ENCODE measurements at regions not wholly inside any gene's neighbourhood (a gene's known extent, or its start where the extent isn't known, plus 50 kb on each side); places are given as distances from the start of the nearest gene placed in this dataset.
"Not testable (repeated sequence)": the region's sequence is repeated elsewhere in the genome, so short reads cannot be mapped to it uniquely, and the experiment has no call there.

DNA sequence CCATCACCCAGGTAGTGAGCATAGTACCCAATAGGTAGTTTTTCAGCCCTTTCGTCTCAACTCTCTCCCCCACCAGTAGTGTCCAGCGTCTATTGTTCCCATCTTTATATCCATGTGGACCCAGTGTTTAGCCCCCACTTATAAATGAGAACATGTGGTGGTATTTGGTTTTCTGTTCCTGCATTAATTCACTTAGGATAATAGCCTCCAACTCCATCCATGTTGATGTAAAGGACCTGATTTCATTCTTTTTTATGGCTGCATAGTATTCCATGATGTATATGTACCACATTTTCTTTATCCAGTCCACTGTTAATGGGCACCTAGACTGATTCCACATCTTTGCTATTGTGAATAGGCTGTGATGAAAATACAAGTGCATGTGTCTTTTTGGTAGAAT lies 51.3 kb downstream of the NACA2 start:
- intact Hi-C loops (cut with micrococcal nuclease): not testable (repeated sequence)

DNA sequence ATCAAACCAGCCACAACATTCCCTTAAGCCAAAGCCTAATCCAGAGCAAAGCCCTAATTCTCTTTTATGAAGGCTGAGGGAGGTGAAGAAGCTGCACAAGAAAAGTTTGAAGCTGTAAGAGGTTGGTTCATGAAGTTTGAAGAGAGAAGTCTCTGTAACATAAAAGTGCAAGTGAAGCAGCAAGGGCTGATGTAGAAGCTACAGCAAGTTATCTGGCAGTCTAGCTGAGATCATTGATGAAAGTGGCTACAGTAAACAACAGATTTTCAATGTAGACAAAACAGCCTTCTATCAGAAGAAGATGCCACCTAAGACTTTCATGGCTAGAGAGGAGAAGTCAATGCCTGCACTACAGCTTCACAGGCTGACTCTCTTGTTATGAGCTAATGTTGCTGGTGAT lies 52.5 kb downstream of the NACA2 start:
- intact Hi-C loops (cut with micrococcal nuclease): no loop called here
- H3K9me3 Mint-ChIP-seq: no peaks in the 10 kb centered on the region
- H3K4me3 Mint-ChIP-seq: no peak overlapping the region

More for the DNA sequence above, 51.3 kb downstream of the NACA2 start:
- peaks cover 13% of the 10 kb centered on the region for H3K27me3 Mint-ChIP-seq
- not testable (repeated sequence) for H3K4me1 Mint-ChIP-seq; H3K4me3 Mint-ChIP-seq; H3K27ac Mint-ChIP-seq; H3K36me3 Mint-ChIP-seq (ENCODE audit: low read depth); H3K9me3 Mint-ChIP-seq; DNase-seq

DNA sequence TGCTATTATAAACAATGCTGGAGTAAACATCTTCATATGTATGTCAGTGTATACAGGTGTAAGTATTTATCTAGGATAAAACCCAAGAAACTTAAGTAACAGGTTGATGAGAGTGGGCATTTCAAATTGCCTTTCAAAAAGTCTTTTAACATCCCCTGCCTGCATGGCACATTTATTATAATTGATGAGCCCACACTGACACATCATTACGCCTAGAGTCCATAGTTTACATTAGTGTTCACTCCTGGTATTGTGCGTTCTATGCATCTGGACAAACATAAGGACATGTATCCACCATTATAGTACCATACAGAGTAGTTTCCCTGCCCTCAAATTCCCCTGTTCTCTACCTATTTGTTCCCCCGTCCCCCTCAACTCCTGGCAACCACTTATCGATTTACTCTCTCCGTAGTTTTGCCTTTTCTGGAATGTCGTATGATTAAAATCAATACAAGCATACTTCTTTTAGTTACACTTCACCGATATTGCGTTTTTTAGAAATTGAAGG lies 53.7 kb downstream of the NACA2 start:
- peak; percentile 7 for DNase-seq
- intact Hi-C loops (cut with micrococcal nuclease): no loop called here
- peaks cover 12% of the 10 kb centered on the region for H3K27me3 Mint-ChIP-seq

More for the DNA sequence above, 52.5 kb downstream of the NACA2 start:
- Mint-ChIP-seq H3K36me3 (ENCODE audit: low read depth) (no peaks in the 10 kb centered on the region), H3K27me3 (peaks cover 9% of the 10 kb centered on the region), H3K27ac (no peak overlapping the region), H3K4me1 (no peaks in the 10 kb centered on the region)
- DNase-seq: peak; percentile 15

DNA sequence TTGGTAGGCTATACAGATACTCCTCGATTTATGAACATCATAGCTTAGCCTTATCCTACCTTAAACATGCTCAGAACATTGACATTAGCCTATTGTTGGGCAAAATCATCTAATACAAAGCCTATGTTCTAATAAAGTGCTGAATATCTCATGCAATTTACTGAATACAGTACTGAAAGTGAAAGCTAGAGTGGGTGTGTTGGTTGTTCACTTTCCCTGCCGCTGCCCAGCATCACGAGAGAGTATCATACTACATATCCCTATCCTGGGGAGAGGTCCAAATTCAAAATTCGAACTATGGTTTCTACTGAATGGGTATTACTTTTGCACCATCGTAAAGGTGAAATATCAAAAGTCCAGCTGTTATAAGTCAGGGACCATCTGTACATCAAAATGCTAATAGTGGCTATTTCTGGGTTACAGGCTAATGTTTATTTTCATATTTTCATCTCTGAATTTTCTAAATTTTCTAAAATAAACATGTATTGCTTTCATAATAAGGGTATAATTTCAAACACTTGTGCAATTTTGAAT lies 54.5 kb downstream of the NACA2 start:
- Mint-ChIP-seq H3K27me3 (peaks cover 12% of the 10 kb centered on the region), H3K4me3 (no peak overlapping the region), H3K27ac (no peak overlapping the region), H3K9me3 (no peaks in the 10 kb centered on the region), H3K4me1 (no peaks in the 10 kb centered on the region), H3K36me3 (ENCODE audit: low read depth) (no peaks in the 10 kb centered on the region)
- intact Hi-C loops (cut with micrococcal nuclease): no loop called here
- peak; percentile 36 for DNase-seq

More for the DNA sequence above, 53.7 kb downstream of the NACA2 start:
- H3K4me1 Mint-ChIP-seq: no peaks in the 10 kb centered on the region
- no peak overlapping the region for H3K27ac Mint-ChIP-seq
- H3K4me3 Mint-ChIP-seq: no peak overlapping the region
- H3K9me3 Mint-ChIP-seq: no peaks in the 10 kb centered on the region
- H3K36me3 Mint-ChIP-seq (ENCODE audit: low read depth): no peaks in the 10 kb centered on the region
